ENCODE measurements at regions not wholly inside any gene's neighbourhood (a gene's known extent, or its start where the extent isn't known, plus 50 kb on each side); places are given as distances from the start of the nearest gene placed in this dataset.

DNA sequence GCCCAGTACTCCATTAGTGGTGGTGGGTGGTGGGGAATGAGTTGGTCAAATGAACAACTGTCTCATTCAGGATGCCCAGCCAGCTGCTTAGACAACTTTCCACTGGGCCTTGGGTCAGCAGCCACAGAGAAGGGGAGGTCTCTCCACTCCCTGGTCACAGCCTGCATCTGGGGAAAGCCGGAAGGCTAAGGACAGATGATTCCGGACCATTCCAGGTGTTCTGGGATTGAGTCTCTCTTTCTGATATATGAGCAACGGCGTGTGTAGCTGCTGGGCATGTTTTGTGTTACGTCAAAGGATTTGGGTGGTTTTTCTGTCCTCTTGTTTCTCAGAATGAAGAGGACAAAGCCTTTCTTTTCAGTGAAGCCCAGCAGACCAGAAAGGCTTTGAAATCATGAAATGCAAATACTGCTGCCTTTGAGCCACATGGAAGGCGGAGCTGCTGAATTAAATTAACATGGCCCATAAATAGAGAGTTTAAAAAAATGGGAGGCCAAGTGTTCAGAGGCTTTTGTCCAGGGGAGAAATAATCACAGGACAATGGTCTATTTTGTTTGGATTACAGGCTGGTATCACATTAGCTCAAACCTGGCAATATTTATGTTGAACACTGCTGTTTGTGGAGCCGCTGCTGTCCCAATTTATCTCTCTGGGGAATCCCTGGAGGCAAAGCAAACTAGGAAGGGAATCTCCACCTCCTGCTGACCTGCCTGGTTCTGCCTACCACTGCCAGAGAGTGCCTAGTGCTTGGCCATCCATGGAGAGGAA, 234.4 kb upstream of the E2F8 start:
- no TSS peak for BruUV-seq (replicated peaks)
- Histone ChIP-seq H3K36me3 (ENCODE audit: insufficient read depth, low read length, poor library complexity, severe bottlenecking) (no peaks in the 10 kb centered on the region), H3K9me3 (ENCODE audit: low read depth, low read length, poor library complexity, severe bottlenecking) (no peaks in the 10 kb centered on the region), H3K27me3 (replicated peaks; ENCODE audit: insufficient read depth, low read depth, low read length, poor library complexity) (no peaks in the 10 kb centered on the region), H3K4me3 (ENCODE audit: low read depth, low read length, poor library complexity, severe bottlenecking) (no peak overlapping the region), H3K27ac (ENCODE audit: low read depth, low read length, poor library complexity, severe bottlenecking) (no peak overlapping the region), H3K4me1 (ENCODE audit: insufficient read depth, low read length, poor library complexity, severe bottlenecking) (no peaks in the 10 kb centered on the region)
- intact Hi-C loops (cut with micrococcal nuclease; ENCODE audit: unreplicated experiment), result no loop called here
- CTCF ChIA-PET, result no interaction called here
- POLR2A ChIA-PET (ENCODE audit: low non-redundant PET), result no interaction called here
- peak; percentile 39 for DNase-seq (ENCODE audit: low spot score)
- TF ChIP-seq, protein P1, sequence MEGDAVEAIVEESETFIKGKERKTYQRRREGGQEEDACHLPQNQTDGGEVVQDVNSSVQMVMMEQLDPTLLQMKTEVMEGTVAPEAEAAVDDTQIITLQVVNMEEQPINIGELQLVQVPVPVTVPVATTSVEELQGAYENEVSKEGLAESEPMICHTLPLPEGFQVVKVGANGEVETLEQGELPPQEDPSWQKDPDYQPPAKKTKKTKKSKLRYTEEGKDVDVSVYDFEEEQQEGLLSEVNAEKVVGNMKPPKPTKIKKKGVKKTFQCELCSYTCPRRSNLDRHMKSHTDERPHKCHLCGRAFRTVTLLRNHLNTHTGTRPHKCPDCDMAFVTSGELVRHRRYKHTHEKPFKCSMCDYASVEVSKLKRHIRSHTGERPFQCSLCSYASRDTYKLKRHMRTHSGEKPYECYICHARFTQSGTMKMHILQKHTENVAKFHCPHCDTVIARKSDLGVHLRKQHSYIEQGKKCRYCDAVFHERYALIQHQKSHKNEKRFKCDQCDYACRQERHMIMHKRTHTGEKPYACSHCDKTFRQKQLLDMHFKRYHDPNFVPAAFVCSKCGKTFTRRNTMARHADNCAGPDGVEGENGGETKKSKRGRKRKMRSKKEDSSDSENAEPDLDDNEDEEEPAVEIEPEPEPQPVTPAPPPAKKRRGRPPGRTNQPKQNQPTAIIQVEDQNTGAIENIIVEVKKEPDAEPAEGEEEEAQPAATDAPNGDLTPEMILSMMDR (conservative IDR thresholded peaks at IDR 0.05; ENCODE audit: low read depth, low read length), result no peak
- no peak for TF ChIP-seq EZH2 (IDR thresholded peaks at IDR 0.05; ENCODE audit: borderline replicate concordance, low read depth, low read length, poor library complexity, severe bottlenecking)

DNA sequence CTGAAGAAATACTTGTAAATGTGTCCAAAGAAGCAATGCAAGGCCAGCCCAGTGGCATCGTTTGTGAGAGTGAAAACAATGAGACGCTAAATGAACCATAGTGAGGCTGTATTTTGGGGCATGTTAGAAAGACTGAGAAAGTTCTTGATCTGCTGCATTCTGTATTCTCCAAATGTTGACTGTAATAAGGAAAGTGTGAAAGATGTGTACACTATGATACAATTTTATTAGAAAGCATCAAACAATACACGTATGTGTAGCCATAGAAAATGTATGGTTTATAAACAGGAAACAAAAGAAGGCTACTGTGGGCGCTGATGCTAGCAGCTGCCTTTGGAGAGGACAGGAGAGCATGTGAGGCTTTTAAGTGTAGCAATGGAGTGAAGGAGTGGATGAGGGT, 233.5 kb upstream of the E2F8 start:
- no peak overlapping the region for H3K4me3 ChIP-seq (ENCODE audit: low read depth, low read length, poor library complexity, severe bottlenecking)
- no TSS peak for BruUV-seq (replicated peaks)
- no peaks in the 10 kb centered on the region for H3K9me3 ChIP-seq (ENCODE audit: low read depth, low read length, poor library complexity, severe bottlenecking)
- CTCF ChIA-PET, result no interaction called here
- H3K36me3 ChIP-seq (ENCODE audit: insufficient read depth, low read length, poor library complexity, severe bottlenecking), result no peaks in the 10 kb centered on the region
- no peaks in the 10 kb centered on the region for H3K27me3 ChIP-seq (replicated peaks; ENCODE audit: insufficient read depth, low read depth, low read length, poor library complexity)
- no peaks in the 10 kb centered on the region for H3K4me1 ChIP-seq (ENCODE audit: insufficient read depth, low read length, poor library complexity, severe bottlenecking)
- no peak overlapping the region for H3K27ac ChIP-seq (ENCODE audit: low read depth, low read length, poor library complexity, severe bottlenecking)
- TF ChIP-seq, protein P1 (conservative IDR thresholded peaks at IDR 0.05; ENCODE audit: low read depth, low read length), result no peak
- TF ChIP-seq EZH2 (IDR thresholded peaks at IDR 0.05; ENCODE audit: borderline replicate concordance, low read depth, low read length, poor library complexity, severe bottlenecking), result no peak
- POLR2A ChIA-PET (ENCODE audit: low non-redundant PET), result no interaction called here
- no peak for DNase-seq (ENCODE audit: low spot score)
- intact Hi-C loops (cut with micrococcal nuclease; ENCODE audit: unreplicated experiment), result no loop called here

DNA sequence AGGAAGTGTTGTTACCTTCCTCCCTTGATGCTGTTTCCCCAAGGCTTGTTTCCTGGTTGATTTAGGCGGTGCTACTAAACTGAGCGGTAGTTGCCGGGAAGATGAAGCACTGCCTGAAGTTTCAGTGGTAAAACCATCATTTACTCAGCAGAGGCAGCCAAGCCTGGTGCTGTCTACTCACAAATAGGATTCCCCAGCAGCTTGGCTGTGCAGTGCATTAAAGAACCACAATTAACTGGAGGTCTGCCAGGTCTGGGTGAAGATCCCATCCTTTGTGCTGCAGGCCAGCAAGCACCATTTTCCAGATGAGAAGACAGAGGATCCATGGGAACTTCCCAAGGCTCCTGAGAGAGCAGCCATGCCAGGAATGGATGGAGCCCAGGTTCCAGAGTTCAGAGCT, 231.9 kb upstream of the E2F8 start:
- TF ChIP-seq, protein P1 (conservative IDR thresholded peaks at IDR 0.05; ENCODE audit: low read depth, low read length), result no peak
- TF ChIP-seq EZH2 (IDR thresholded peaks at IDR 0.05; ENCODE audit: borderline replicate concordance, low read depth, low read length, poor library complexity, severe bottlenecking), result no peak
- Histone ChIP-seq H3K4me1 (ENCODE audit: insufficient read depth, low read length, poor library complexity, severe bottlenecking) (no peaks in the 10 kb centered on the region), H3K27ac (ENCODE audit: low read depth, low read length, poor library complexity, severe bottlenecking) (no peak overlapping the region), H3K36me3 (ENCODE audit: insufficient read depth, low read length, poor library complexity, severe bottlenecking) (no peaks in the 10 kb centered on the region), H3K4me3 (ENCODE audit: low read depth, low read length, poor library complexity, severe bottlenecking) (no peak overlapping the region), H3K9me3 (ENCODE audit: low read depth, low read length, poor library complexity, severe bottlenecking) (no peaks in the 10 kb centered on the region), H3K27me3 (replicated peaks; ENCODE audit: insufficient read depth, low read depth, low read length, poor library complexity) (no peaks in the 10 kb centered on the region)
- POLR2A ChIA-PET (ENCODE audit: low non-redundant PET), result no interaction called here
- intact Hi-C loops (cut with micrococcal nuclease; ENCODE audit: unreplicated experiment), result no loop called here
- DNase-seq (ENCODE audit: low spot score), result peak; percentile 1
- CTCF ChIA-PET, result no interaction called here
- no TSS peak for BruUV-seq (replicated peaks)

Measured in A673 (cell line).